ENCODE measurements at regions not wholly inside any gene's neighbourhood (a gene's known extent, or its start where the extent isn't known, plus 50 kb on each side); places are given as distances from the start of the nearest gene placed in this dataset.

- no peak for DNase-seq (ENCODE audit: low read depth in 3 of 3)
Observed at GRCh38 chr1:201769966-201770365, 59.0 kb upstream of the IPO9 start.

GRCh38 chr1:201771466-201771865, 57.5 kb upstream of the IPO9 start:
- no peak for DNase-seq (ENCODE audit: low read depth in 3 of 3)

GRCh38 chr1:201772178-201772577, 56.8 kb upstream of the IPO9 start:
- DNase-seq (ENCODE audit: low read depth in 3 of 3) = no peak

- DNase-seq (ENCODE audit: low read depth in 3 of 3) = no peak
Observed at GRCh38 chr1:201773764-201774163, 55.2 kb upstream of the IPO9 start.

- DNase-seq (ENCODE audit: low read depth in 3 of 3) = no peak
Observed at GRCh38 chr1:201774224-201774982, 54.6 kb upstream of the IPO9 start.

GRCh38 chr1:201774983-201775344, 54.0 kb upstream of the IPO9 start:
- no peak for DNase-seq (ENCODE audit: low read depth in 3 of 3)

GRCh38 chr1:201775380-201775779, 53.6 kb upstream of the IPO9 start:
- DNase-seq (ENCODE audit: low read depth in 3 of 3) = no peak

- no peak for DNase-seq (ENCODE audit: low read depth in 3 of 3)
Observed at GRCh38 chr1:201778279-201779065, 50.5 kb upstream of the IPO9 start.
